HCT116 (cell line): ENCODE measurements at regions not wholly inside any gene's neighbourhood (a gene's known extent, or its start where the extent isn't known, plus 50 kb on each side); places are given as distances from the start of the nearest gene placed in this dataset.

Experiments
- ATAC-seq: fragments of 200-7000 bp; cut with Tn5 transposase; 2 replicates; pipeline ENCODE4 v1.9.1; 2020; ENCODE audit warnings: mild to moderate bottlenecking, moderate library complexity
- BruUV-seq: library from RNA; stranded (reverse); fragments of 400-500 nt; replicated peaks from 2 replicates; lab custom pipeline; 2021; lab: Mats Ljungman, UMichigan
- CTCF ChIA-PET: fragments of 300-600 bp; sonication (Branson Sonifier 250); formaldehyde crosslinking; loops from one replicate; lab custom pipeline; 2021; ENCODE audit warnings: antibody characterized with exemption; lab: Charles Lee
- POLR2A ChIA-PET: fragments of 300-600, 350-600 bp; sonication (Branson Sonifier 250); formaldehyde crosslinking; loops from one replicate; lab custom pipeline; 2021; ENCODE audit warnings: antibody characterized with exemption; lab: Charles Lee
- RAD21 ChIA-PET, 2 experiments: fragments of 300-600 bp; sonication (Branson Sonifier 250); formaldehyde crosslinking; loops; one replicate each; lab custom pipeline; 2023; ENCODE audit warnings: low total read pairs in 2 of 2; ENCODE audit not compliant: uncharacterized antibody in 2 of 2, unreplicated experiment in 2 of 2, low non-redundant PET in 1 of 2; lab: Charles Lee
- DNase-seq: peaks from one replicate; pipeline ENCODE4 v3.0.0-alpha.2; 2010; ENCODE audit warnings: low read depth, low spot score
- H2AFZ ChIP-seq: fragments of 200-600 bp; shearing (Covaris generic), sonication (generic); 2 replicates; pipeline ENCODE4 v1.6.1; 2017; ENCODE audit warnings: low read depth, mixed run types, mixed read lengths, antibody characterized with exemption, low read length; ENCODE audit not compliant: poor library complexity, severe bottlenecking
- H3K27ac ChIP-seq: 2 replicates; pipeline ENCODE4 v1.5.1; 2012; ENCODE audit warnings: low read depth, low read length
- H3K27me3 ChIP-seq: fragments of 200-600 bp; sonication (generic); 2 replicates; pipeline ENCODE4 v1.6.1; 2016; ENCODE audit warnings: mixed run types, low read length, mixed read lengths; ENCODE audit not compliant: insufficient read depth
- H3K36me3 ChIP-seq, 2 experiments: fragments of 200-500 bp in 1 of 2; fragments of 200-600 bp in 1 of 2; sonication (Bioruptor generic) in 1 of 2; sonication (generic) in 1 of 2; 2 replicates each; pipeline versions ENCODE4 v1.5.1 to v1.6.1; 2014 to 2016; ENCODE audit warnings: low read length in 2 of 2, inconsistent platforms in 1 of 2, mixed read lengths in 1 of 2, mixed run types in 1 of 2; ENCODE audit not compliant: insufficient read depth in 2 of 2, control insufficient read depth in 1 of 2
- H3K4me1 ChIP-seq, 2 experiments: fragments of 200-600 bp in 1 of 2; sonication (generic) in 1 of 2; 2 replicates each; pipeline versions ENCODE4 v1.5.1 to v1.6.1; 2012 to 2017; ENCODE audit warnings: low read length in 2 of 2, inconsistent platforms in 1 of 2, mild to moderate bottlenecking in 1 of 2, mixed read lengths in 1 of 2, mixed run types in 1 of 2, moderate library complexity in 1 of 2; ENCODE audit not compliant: insufficient read depth in 2 of 2, control insufficient read depth in 1 of 2
- H3K4me2 ChIP-seq: fragments of 200-600 bp; sonication (generic); 2 replicates; pipeline ENCODE4 v1.6.1; 2017; ENCODE audit warnings: mixed run types, low read length, mixed read lengths
- H3K4me3 ChIP-seq, 2 experiments: fragments of 200-600 bp in 1 of 2; sonication (generic) in 1 of 2; replicated peaks in 1 of 2; 2 replicates each; pipeline ENCODE4 v1.5.1; 2011 to 2016; ENCODE audit warnings: low read length in 2 of 2, control low read depth in 1 of 2, low read depth in 1 of 2, mild to moderate bottlenecking in 1 of 2, mixed read lengths in 1 of 2, mixed run types in 1 of 2
- H3K79me2 ChIP-seq: fragments of 200-600 bp; sonication (generic); 2 replicates; pipeline ENCODE4 v1.6.1; 2017; ENCODE audit warnings: mild to moderate bottlenecking, mixed run types, low read length, moderate library complexity, mixed read lengths; ENCODE audit not compliant: insufficient read depth
- H3K9ac ChIP-seq: fragments of 200-600 bp; sonication (generic); 2 replicates; pipeline ENCODE4 v1.6.1; 2016; ENCODE audit warnings: low read length, mixed read lengths
- H3K9me2 ChIP-seq: fragments of 200-600 bp; sonication (generic), shearing (Covaris generic); 2 replicates; pipeline ENCODE4 v1.6.1; 2017; ENCODE audit warnings: mixed run types, mild to moderate bottlenecking, moderate library complexity; ENCODE audit not compliant: insufficient read depth
- H3K9me3 ChIP-seq, 2 experiments: fragments of 200-500 bp in 1 of 2; fragments of 200-600 bp in 1 of 2; sonication (Bioruptor generic) in 1 of 2; sonication (generic) in 1 of 2; 2 replicates each; pipeline ENCODE4 v1.6.1; 2014 to 2017; ENCODE audit warnings: low read length in 2 of 2, mixed read lengths in 2 of 2, inconsistent platforms in 1 of 2, low read depth in 1 of 2, mild to moderate bottlenecking in 1 of 2, mixed run types in 1 of 2, moderate library complexity in 1 of 2; ENCODE audit not compliant: control insufficient read depth in 1 of 2, insufficient read depth in 1 of 2
- H4K20me1 ChIP-seq: fragments of 200-600 bp; sonication (generic), shearing (Covaris generic); 2 replicates; pipeline ENCODE4 v1.6.1; 2017; ENCODE audit warnings: mixed run types, mild to moderate bottlenecking, moderate library complexity; ENCODE audit not compliant: insufficient read depth
- CBX3 ChIP-seq: IDR thresholded peaks from 2 replicates; pipeline ENCODE4 v1.6.1; 2012; ENCODE audit warnings: low read depth
- CEBPB ChIP-seq: IDR thresholded peaks from 2 replicates; pipeline ENCODE4 v1.6.1; 2012; ENCODE audit warnings: low read depth
- EGR1 ChIP-seq: IDR thresholded peaks from 2 replicates; pipeline ENCODE4 v1.6.1; 2012; ENCODE audit warnings: low read depth
- EZH2phosphoT487 ChIP-seq: fragments of 200-600 bp; IDR thresholded peaks from 2 replicates; pipeline ENCODE4 v1.6.1; 2018; ENCODE audit warnings: antibody characterized with exemption, borderline replicate concordance
- JUND ChIP-seq: IDR thresholded peaks from 2 replicates; pipeline ENCODE4 v1.6.1; 2012
- MAX ChIP-seq: IDR thresholded peaks from 2 replicates; pipeline ENCODE4 v1.6.1; 2012
- POLR2A ChIP-seq: IDR thresholded peaks from 2 replicates; pipeline ENCODE4 v1.7.0; 2011; ENCODE audit warnings: borderline replicate concordance; ENCODE audit not compliant: insufficient read depth, insufficient read length; ENCODE audit errors: extremely low read depth
- POLR2AphosphoS5 ChIP-seq: IDR thresholded peaks from 2 replicates; pipeline ENCODE4 v1.6.1; 2011; ENCODE audit warnings: mild to moderate bottlenecking, low read depth, low read length, moderate library complexity
- REST ChIP-seq: IDR thresholded peaks from 2 replicates; pipeline ENCODE4 v1.6.1; 2012; ENCODE audit warnings: low read depth
- SIN3A ChIP-seq: IDR thresholded peaks from 2 replicates; pipeline ENCODE4 v1.6.1; 2012; ENCODE audit warnings: low read depth
- SP1 ChIP-seq: IDR thresholded peaks from 2 replicates; pipeline ENCODE4 v1.6.1; 2012; ENCODE audit warnings: low read depth
- SRF ChIP-seq: IDR thresholded peaks from 2 replicates; pipeline ENCODE4 v1.6.1; 2012; ENCODE audit warnings: low read depth
- YY1 ChIP-seq: IDR thresholded peaks from 2 replicates; pipeline ENCODE4 v1.6.1; 2011; ENCODE audit warnings: low read length, low read depth, moderate library complexity, mild to moderate bottlenecking; ENCODE audit not compliant: insufficient replicate concordance; ENCODE audit errors: extremely low read depth
- intact Hi-C: fragments of 100-400 bp; cut with micrococcal nuclease; formaldehyde crosslinking; loops from 2 replicates; pipeline ENCODE4 v1.10.0; 2022
- TF ChIP-seq, protein P1 (sequence below): IDR thresholded peaks from 2 replicates; pipeline ENCODE4 v1.6.1; 2012

GRCh38 chrX:10744007-10744406, 123.6 kb upstream of the MID1 start:
- H3K36me3 ChIP-seq = no peaks in the 10 kb centered on the region
- no peaks in the 10 kb centered on the region for H3K9me2 ChIP-seq
- no peak overlapping the region for H3K4me2 ChIP-seq
- RAD21 ChIA-PET = no interaction called here
- H3K9me3 ChIP-seq = no peaks in the 10 kb centered on the region
- no peaks in the 10 kb centered on the region for H3K79me2 ChIP-seq
- CTCF ChIA-PET = no interaction called here
- H3K27me3 ChIP-seq = no peaks in the 10 kb centered on the region
- H4K20me1 ChIP-seq = no peaks in the 10 kb centered on the region
- no peak overlapping the region for H2AFZ ChIP-seq
- H3K27ac ChIP-seq = no peak overlapping the region
- no peaks in the 10 kb centered on the region for H3K4me1 ChIP-seq
- DNase-seq (no peak), ATAC-seq (no peak)
- BruUV-seq = no TSS peak
- no peak overlapping the region for H3K4me3 ChIP-seq
- intact Hi-C loops = no loop called here
- TF ChIP-seq EZH2phosphoT487 (no peak), EGR1 (no peak), SRF (no peak), MAX (no peak), CBX3 (no peak), CEBPB (no peak), POLR2A (no peak), REST (no peak), SIN3A (no peak), POLR2AphosphoS5 (no peak), JUND (no peak), YY1 (no peak), SP1 (no peak)
- TF ChIP-seq, protein P1, sequence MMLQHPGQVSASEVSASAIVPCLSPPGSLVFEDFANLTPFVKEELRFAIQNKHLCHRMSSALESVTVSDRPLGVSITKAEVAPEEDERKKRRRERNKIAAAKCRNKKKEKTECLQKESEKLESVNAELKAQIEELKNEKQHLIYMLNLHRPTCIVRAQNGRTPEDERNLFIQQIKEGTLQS = no peak
- POLR2A ChIA-PET = no interaction called here
- H3K9ac ChIP-seq = no peak overlapping the region
